ENCODE measurements at regions not wholly inside any gene's neighbourhood (a gene's known extent, or its start where the extent isn't known, plus 50 kb on each side); places are given as distances from the start of the nearest gene placed in this dataset.

DNA sequence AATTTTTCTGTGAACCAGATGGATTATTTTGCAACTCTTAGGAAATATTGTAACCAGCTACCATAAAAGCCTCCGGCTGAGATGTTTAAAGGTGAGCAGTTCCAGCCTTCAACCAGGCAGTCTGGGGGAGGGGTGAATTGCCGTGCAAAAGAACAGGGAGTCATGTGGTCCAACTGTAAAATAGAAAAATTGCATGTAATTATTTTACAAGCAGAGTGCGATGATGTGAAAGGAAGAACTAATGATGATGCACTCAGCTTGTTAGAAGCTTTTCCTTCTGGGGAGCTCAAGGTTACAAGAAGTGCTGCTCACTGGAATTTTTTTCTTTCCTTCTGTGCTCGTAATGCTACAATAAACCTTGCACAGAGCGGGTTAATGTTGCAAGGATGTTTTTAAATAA is 188.7 kb upstream of the ITGA1 start:
- Histone ChIP-seq H3K56ac (replicated peaks; ENCODE audit: insufficient read length, low read depth, low read length) (no peak overlapping the region), H2AFZ (ENCODE audit: low read length) (no peak overlapping the region), H3K79me1 (ENCODE audit: low read depth, low read length) (no peaks in the 10 kb centered on the region), H4K5ac (ENCODE audit: insufficient read length, low read depth, low read length) (no peak overlapping the region), H3K27me3 (replicated peaks in 1 of 4; ENCODE audit: control insufficient read depth in 3 of 4, extremely low read depth in 1 of 4, insufficient read depth in 3 of 4, low read length in 3 of 4) (no peaks in the 10 kb centered on the region), H3K18ac (ENCODE audit: extremely low read depth, low read length) (no peak overlapping the region), H4K8ac (ENCODE audit: extremely low read depth, insufficient read depth, low read length) (no peak overlapping the region), H3K4me3 (ENCODE audit: extremely low read depth in 1 of 4, insufficient read depth in 2 of 4, low read depth in 3 of 4, low read length in 4 of 4) (no peak overlapping the region), H3K23me2 (ENCODE audit: low read depth, low read length) (no peaks in the 10 kb centered on the region), H3K36me3 (ENCODE audit: control insufficient read depth in 2 of 4, insufficient read depth in 4 of 4, low read length in 3 of 4) (no peaks in the 10 kb centered on the region), H4K20me1 (replicated peaks in 1 of 2; ENCODE audit: control insufficient read depth in 1 of 2, insufficient read depth in 2 of 2, low read length in 2 of 2) (no peaks in the 10 kb centered on the region), H2BK20ac (ENCODE audit: low read length) (no peak overlapping the region), H3K4me2 (ENCODE audit: insufficient read depth in 1 of 2, low read depth in 2 of 2, low read length in 2 of 2) (no peak overlapping the region), H3K9me3 (ENCODE audit: insufficient read depth in 2 of 2, low read depth in 1 of 2, low read length in 1 of 2) (no peaks in the 10 kb centered on the region), H3K14ac (ENCODE audit: insufficient read length) (no peak overlapping the region), H3K4me1 (replicated peaks in 1 of 4; ENCODE audit: control insufficient read depth in 3 of 4, insufficient read depth in 4 of 4, low read length in 3 of 4) (no peaks in the 10 kb centered on the region), H2BK5ac (ENCODE audit: low read depth, low read length) (no peak overlapping the region), H2BK12ac (ENCODE audit: low read depth, low read length) (no peak overlapping the region), H3K9ac (replicated peaks in 1 of 4; ENCODE audit: extremely low read depth in 1 of 4, low read depth in 3 of 4, low read length in 3 of 4) (no peak overlapping the region), H2BK15ac (ENCODE audit: low read length) (no peak overlapping the region), H3K23ac (ENCODE audit: insufficient read length) (no peak overlapping the region), H3K4ac (replicated peaks; ENCODE audit: insufficient read length, low read depth, low read length) (no peak overlapping the region), H3K27ac (ENCODE audit: low read depth, low read length) (no peak overlapping the region), H2AK5ac (ENCODE audit: low read depth, low read length) (no peak overlapping the region), H3K79me2 (ENCODE audit: control insufficient read depth in 1 of 2, insufficient read depth in 2 of 2, low read length in 2 of 2) (no peaks in the 10 kb centered on the region), H2BK120ac (replicated peaks; ENCODE audit: low read depth, low read length) (no peak overlapping the region), H4K91ac (replicated peaks; ENCODE audit: insufficient read length, low read length) (no peak overlapping the region)
- FAIRE-seq (no peak), DNase-seq (ENCODE audit: low read depth in 1 of 2, low spot score in 2 of 2) (no peak)
- CTCF ChIA-PET (ENCODE audit: partially characterized antibody): no interaction called here
- 96% methylated on average over 5 of the region's 5 CpGs; no CpG with 5 or more reads in 1 of the 2 experiments for WGBS, 2 experiments (ENCODE audit: extremely low coverage in 1 of 2, insufficient coverage in 1 of 2, insufficient read length in 1 of 2, insufficient replicate concordance in 2 of 2, low coverage in 1 of 2, low lambda C conversion rate in 2 of 2, missing lambda C conversion rate in 1 of 2)
- POLR2A ChIA-PET (ENCODE audit: partially characterized antibody): no interaction called here
- TF ChIP-seq MAFK (IDR thresholded peaks at IDR 0.05; ENCODE audit: low read depth, low read length) (no peak), BCL11A (IDR thresholded peaks at IDR 0.05; ENCODE audit: low read depth in 2 of 2, low read length in 2 of 2) (no peak), KDM5A (IDR thresholded peaks at IDR 0.05; ENCODE audit: low read length) (no peak), SP1 (IDR thresholded peaks at IDR 0.05; ENCODE audit: low read depth, low read length) (no peak), SUZ12 (IDR thresholded peaks at IDR 0.05; ENCODE audit: low read length) (no peak), POLR2A (IDR thresholded peaks at IDR 0.05; ENCODE audit: control extremely low read depth in 1 of 2, low read depth in 2 of 2, low read length in 2 of 2) (no peak), NANOG (IDR thresholded peaks at IDR 0.05; ENCODE audit: insufficient read depth, low read depth, low read length, poor library complexity, severe bottlenecking) (no peak), RAD21 (IDR thresholded peaks at IDR 0.05 in 1 of 2, conservative IDR thresholded peaks at IDR 0.05 in 1 of 2; ENCODE audit: low read depth in 2 of 2, low read length in 2 of 2) (no peak), HDAC2 (IDR thresholded peaks at IDR 0.05; ENCODE audit: borderline replicate concordance in 1 of 2, low read depth in 2 of 2, low read length in 2 of 2) (no peak), ASH2L (IDR thresholded peaks at IDR 0.05; ENCODE audit: low read length) (no peak), SRF (IDR thresholded peaks at IDR 0.05; ENCODE audit: low read depth, low read length) (no peak), CHD2 (IDR thresholded peaks at IDR 0.05; ENCODE audit: low read length) (no peak), TCF12 (IDR thresholded peaks at IDR 0.05; ENCODE audit: low read depth, low read length) (no peak)
- TF ChIP-seq, protein P1, sequence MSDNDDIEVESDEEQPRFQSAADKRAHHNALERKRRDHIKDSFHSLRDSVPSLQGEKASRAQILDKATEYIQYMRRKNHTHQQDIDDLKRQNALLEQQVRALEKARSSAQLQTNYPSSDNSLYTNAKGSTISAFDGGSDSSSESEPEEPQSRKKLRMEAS (IDR thresholded peaks at IDR 0.05): no peak
- TF ChIP-seq, protein P2, sequence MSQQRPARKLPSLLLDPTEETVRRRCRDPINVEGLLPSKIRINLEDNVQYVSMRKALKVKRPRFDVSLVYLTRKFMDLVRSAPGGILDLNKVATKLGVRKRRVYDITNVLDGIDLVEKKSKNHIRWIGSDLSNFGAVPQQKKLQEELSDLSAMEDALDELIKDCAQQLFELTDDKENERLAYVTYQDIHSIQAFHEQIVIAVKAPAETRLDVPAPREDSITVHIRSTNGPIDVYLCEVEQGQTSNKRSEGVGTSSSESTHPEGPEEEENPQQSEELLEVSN (IDR thresholded peaks at IDR 0.05): no peak

Data from H1 (cell line).